Endothelial cell of umbilical vein (primary cell): ENCODE measurements at regions not wholly inside any gene's neighbourhood (a gene's known extent, or its start where the extent isn't known, plus 50 kb on each side); places are given as distances from the start of the nearest gene placed in this dataset.

Experiments
- EZH2 ChIP-seq: IDR thresholded peaks from 2 replicates; pipeline ENCODE4 v1.6.1; 2012; ENCODE audit warnings: borderline replicate concordance, low read depth, mild to moderate bottlenecking, moderate library complexity, low read length, inconsistent platforms; ENCODE audit not compliant: severe bottlenecking
- GATA2 ChIP-seq: IDR thresholded peaks from 2 replicates; pipeline ENCODE4 v1.7.0; 2011; ENCODE audit warnings: low read depth, mild to moderate bottlenecking, moderate library complexity, mixed read lengths, low read length; ENCODE audit not compliant: insufficient read length, insufficient read depth
- JUN ChIP-seq: IDR thresholded peaks from 2 replicates; pipeline ENCODE4 v1.6.1; 2011; ENCODE audit warnings: borderline replicate concordance, low read depth; ENCODE audit not compliant: insufficient read length, insufficient read depth
- MYC ChIP-seq: IDR thresholded peaks from one replicate; pipeline ENCODE4 v1.6.1; 2011; ENCODE audit warnings: mild to moderate bottlenecking, low read depth, low read length
- POLR2A ChIP-seq: IDR thresholded peaks from 2 replicates; pipeline ENCODE4 v1.6.1; 2012; ENCODE audit warnings: low read depth, mild to moderate bottlenecking, control low read depth, low read length
- POLR2AphosphoS5 ChIP-seq: IDR thresholded peaks from 2 replicates; pipeline ENCODE4 v1.6.1; 2012; ENCODE audit warnings: low read depth, mild to moderate bottlenecking, control low read depth, low read length, moderate library complexity; ENCODE audit not compliant: insufficient read depth
- TF ChIP-seq, protein P1 (sequence below), 2 donors: IDR thresholded peaks; 1 replicate in 1 of 2; 2 replicates in 1 of 2; pipeline ENCODE4 v1.5.1; 2011; ENCODE audit warnings: low read length in 2 of 2, mild to moderate bottlenecking in 2 of 2, moderate library complexity in 2 of 2, control low read depth in 1 of 2, inconsistent platforms in 1 of 2, low read depth in 1 of 2; ENCODE audit not compliant: insufficient read depth in 1 of 2; ENCODE audit errors: extremely low read depth in 1 of 2

GRCh38 chr12:91767237-91767636 is 378.4 kb downstream of the BTG1 start:
- TF ChIP-seq EZH2 (no peak), POLR2A (no peak), MYC (no peak), POLR2AphosphoS5 (no peak), GATA2 (no peak), JUN (no peak)
- TF ChIP-seq, protein P1, sequence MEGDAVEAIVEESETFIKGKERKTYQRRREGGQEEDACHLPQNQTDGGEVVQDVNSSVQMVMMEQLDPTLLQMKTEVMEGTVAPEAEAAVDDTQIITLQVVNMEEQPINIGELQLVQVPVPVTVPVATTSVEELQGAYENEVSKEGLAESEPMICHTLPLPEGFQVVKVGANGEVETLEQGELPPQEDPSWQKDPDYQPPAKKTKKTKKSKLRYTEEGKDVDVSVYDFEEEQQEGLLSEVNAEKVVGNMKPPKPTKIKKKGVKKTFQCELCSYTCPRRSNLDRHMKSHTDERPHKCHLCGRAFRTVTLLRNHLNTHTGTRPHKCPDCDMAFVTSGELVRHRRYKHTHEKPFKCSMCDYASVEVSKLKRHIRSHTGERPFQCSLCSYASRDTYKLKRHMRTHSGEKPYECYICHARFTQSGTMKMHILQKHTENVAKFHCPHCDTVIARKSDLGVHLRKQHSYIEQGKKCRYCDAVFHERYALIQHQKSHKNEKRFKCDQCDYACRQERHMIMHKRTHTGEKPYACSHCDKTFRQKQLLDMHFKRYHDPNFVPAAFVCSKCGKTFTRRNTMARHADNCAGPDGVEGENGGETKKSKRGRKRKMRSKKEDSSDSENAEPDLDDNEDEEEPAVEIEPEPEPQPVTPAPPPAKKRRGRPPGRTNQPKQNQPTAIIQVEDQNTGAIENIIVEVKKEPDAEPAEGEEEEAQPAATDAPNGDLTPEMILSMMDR (IDR thresholded peaks at IDR 0.05; ENCODE audit: extremely low read depth in 1 of 2, insufficient read depth in 1 of 2, low read depth in 1 of 2, low read length in 2 of 2) = no peak
